ENCODE measurements at regions not wholly inside any gene's neighbourhood (a gene's known extent, or its start where the extent isn't known, plus 50 kb on each side); places are given as distances from the start of the nearest gene placed in this dataset.
"Not testable (repeated sequence)": the region's sequence is repeated elsewhere in the genome, so short reads cannot be mapped to it uniquely, and the experiment has no call there.

- DNase-seq (ENCODE audit: low read depth in 4 of 4, low spot score in 2 of 4): no peak
Measured at GRCh38 chr13:30072818-30073186, 222.4 kb upstream of the UBL3 start.

GRCh38 chr13:30071969-30072817, 221.8 kb upstream of the UBL3 start:
- DNase-seq (ENCODE audit: low read depth in 4 of 4, low spot score in 2 of 4): no peak

- no peak for DNase-seq (ENCODE audit: low read depth in 4 of 4, low spot score in 2 of 4)
Measured at GRCh38 chr13:30065181-30065580, 214.8 kb upstream of the UBL3 start.

GRCh38 chr13:30063892-30064291, 213.5 kb upstream of the UBL3 start:
- no peak for DNase-seq (ENCODE audit: low read depth in 4 of 4, low spot score in 2 of 4)

- DNase-seq (ENCODE audit: low read depth in 4 of 4, low spot score in 2 of 4): no peak
Measured at GRCh38 chr13:30061217-30061616, 210.8 kb upstream of the UBL3 start.

- no peak for DNase-seq (ENCODE audit: low read depth in 4 of 4, low spot score in 2 of 4)
Measured at GRCh38 chr13:30058429-30058828, 208.0 kb upstream of the UBL3 start.

GRCh38 chr13:30054546-30054945, 204.1 kb upstream of the UBL3 start:
- DNase-seq (ENCODE audit: low read depth in 4 of 4, low spot score in 2 of 4): not testable (repeated sequence)

GRCh38 chr13:30053939-30054338, 203.5 kb upstream of the UBL3 start:
- no peak for DNase-seq (ENCODE audit: low read depth in 4 of 4, low spot score in 2 of 4)

GRCh38 chr13:30052120-30052519, 201.7 kb upstream of the UBL3 start:
- peak in 1 of 4 donors; percentile 10 for DNase-seq (ENCODE audit: low read depth in 4 of 4, low spot score in 2 of 4)

- no peak for DNase-seq (ENCODE audit: low read depth in 4 of 4, low spot score in 2 of 4)
Measured at GRCh38 chr13:30051531-30052060, 201.2 kb upstream of the UBL3 start.

GRCh38 chr13:30049692-30050091, 199.3 kb upstream of the UBL3 start:
- no peak for DNase-seq (ENCODE audit: low read depth in 4 of 4, low spot score in 2 of 4)

GRCh38 chr13:30047154-30047874, 196.9 kb upstream of the UBL3 start:
- DNase-seq (ENCODE audit: low read depth in 4 of 4, low spot score in 2 of 4): no peak

- DNase-seq (ENCODE audit: low read depth in 4 of 4, low spot score in 2 of 4): no peak
Measured at GRCh38 chr13:30045916-30046704, 195.7 kb upstream of the UBL3 start.

GRCh38 chr13:30044932-30045331, 194.5 kb upstream of the UBL3 start:
- no peak for DNase-seq (ENCODE audit: low read depth in 4 of 4, low spot score in 2 of 4)

- no peak for DNase-seq (ENCODE audit: low read depth in 4 of 4, low spot score in 2 of 4)
Measured at GRCh38 chr13:30043631-30043925, 193.2 kb upstream of the UBL3 start.

- DNase-seq (ENCODE audit: low read depth in 4 of 4, low spot score in 2 of 4): no peak
Measured at GRCh38 chr13:30042891-30043630, 192.6 kb upstream of the UBL3 start.

- DNase-seq (ENCODE audit: low read depth in 4 of 4, low spot score in 2 of 4): no peak
Measured at GRCh38 chr13:30042272-30042671, 191.9 kb upstream of the UBL3 start.

GRCh38 chr13:30039511-30039911, 189.1 kb upstream of the UBL3 start:
- no peak for DNase-seq (ENCODE audit: low read depth in 4 of 4, low spot score in 2 of 4)

- no peak for DNase-seq (ENCODE audit: low read depth in 4 of 4, low spot score in 2 of 4)
Measured at GRCh38 chr13:30038884-30039283, 188.5 kb upstream of the UBL3 start.

GRCh38 chr13:30037766-30038165, 187.3 kb upstream of the UBL3 start:
- DNase-seq (ENCODE audit: low read depth in 4 of 4, low spot score in 2 of 4): no peak

- DNase-seq (ENCODE audit: low read depth in 4 of 4, low spot score in 2 of 4): no peak
Measured at GRCh38 chr13:30037306-30037705, 186.9 kb upstream of the UBL3 start.
